Dermis microvascular lymphatic vessel endothelial cell (primary cell): ENCODE measurements at regions not wholly inside any gene's neighbourhood (a gene's known extent, or its start where the extent isn't known, plus 50 kb on each side); places are given as distances from the start of the nearest gene placed in this dataset.

Source experiments
- DNase-seq, 2 donors: peaks; one replicate each; pipeline versions ENCODE4 v3.0.0 to v3.0.0-alpha.2; 2010; ENCODE audit warnings: low read depth in 2 of 2

- DNase-seq = no peak
Observed at GRCh38 chrX:97666890-97667289, 783.2 kb downstream of the RPA4 start.

DNA sequence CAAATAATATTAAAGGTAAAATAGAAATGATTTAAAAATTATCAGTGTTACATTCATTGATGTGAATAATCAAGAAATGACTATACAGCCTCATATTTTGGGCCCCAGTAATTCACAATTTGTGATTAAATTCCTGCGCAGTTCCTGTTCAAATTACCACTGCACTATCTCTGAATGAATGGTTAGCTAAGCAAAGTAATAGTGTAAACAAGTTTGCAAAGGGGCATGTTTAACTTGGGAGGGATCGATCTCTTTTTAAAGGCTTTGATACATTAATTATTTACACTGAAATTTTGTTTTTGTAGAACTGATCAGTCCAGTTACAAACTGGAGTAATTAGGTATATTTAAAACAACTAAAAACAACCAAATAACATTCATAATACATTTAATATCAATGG, 784.4 kb downstream of the RPA4 start:
- no peak for DNase-seq

DNA sequence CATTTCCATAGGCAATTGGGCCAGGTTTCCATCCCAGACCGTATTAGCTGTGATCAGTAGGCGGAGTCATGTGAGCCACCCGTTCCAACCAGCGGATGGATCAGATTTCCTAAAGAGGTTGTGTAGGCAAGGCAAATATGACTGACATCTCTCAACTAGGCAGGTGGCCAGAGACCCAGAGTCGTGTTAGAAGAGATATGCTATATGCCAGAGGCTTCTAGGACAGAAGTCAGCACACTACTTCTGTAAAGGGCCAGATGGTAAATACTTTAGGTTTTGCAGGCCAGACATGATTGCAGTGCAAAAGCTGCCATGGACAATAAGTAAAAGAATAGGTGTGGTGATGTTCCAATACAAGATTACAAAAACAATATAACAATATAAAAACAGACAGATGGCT, 788.4 kb downstream of the RPA4 start:
- no peak for DNase-seq

DNA sequence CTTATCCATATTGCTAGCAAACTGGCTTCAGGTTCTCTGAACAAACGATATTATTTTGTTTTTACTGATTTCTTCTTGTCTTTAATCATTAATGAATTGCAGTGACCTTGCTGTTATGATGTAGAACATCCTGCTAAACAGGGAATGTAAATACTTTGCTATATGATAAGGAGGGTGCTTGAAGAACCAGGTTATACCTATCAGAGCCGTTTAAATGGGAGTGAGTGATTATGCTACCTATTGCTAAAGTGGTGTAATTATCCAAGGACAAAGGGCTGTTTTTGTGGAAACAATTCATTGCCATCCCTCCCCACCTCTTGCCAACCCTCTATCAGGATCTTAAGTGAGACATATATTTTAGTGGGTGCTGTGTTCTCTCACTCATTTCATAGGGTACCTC, 788.9 kb downstream of the RPA4 start:
- no peak for DNase-seq

DNA sequence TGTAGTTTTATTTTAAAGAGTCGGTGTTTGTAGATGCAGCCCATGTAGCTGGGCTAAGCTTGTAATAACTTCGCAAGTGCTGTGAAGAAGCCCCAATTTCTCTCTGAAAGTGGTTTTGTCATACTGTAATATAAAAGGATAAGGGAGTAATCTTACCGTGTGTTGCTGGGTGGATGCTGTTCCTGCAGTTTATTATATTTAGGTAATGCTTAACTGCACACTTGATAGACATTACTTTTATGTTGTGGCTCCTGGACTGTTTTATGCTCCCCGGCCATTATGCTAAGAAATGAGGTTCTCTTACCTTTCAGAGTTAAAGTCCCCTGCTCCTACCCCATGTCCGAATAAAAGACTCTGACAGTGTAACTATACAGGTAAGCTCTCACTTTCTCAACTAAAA, 789.4 kb downstream of the RPA4 start:
- DNase-seq = no peak

- no peak for DNase-seq
Observed at GRCh38 chrX:97682991-97683840, 799.5 kb downstream of the RPA4 start.

- DNase-seq = peak; percentile 26 to 44
Observed at GRCh38 chrX:97685753-97686152, 802.0 kb downstream of the RPA4 start.

DNA sequence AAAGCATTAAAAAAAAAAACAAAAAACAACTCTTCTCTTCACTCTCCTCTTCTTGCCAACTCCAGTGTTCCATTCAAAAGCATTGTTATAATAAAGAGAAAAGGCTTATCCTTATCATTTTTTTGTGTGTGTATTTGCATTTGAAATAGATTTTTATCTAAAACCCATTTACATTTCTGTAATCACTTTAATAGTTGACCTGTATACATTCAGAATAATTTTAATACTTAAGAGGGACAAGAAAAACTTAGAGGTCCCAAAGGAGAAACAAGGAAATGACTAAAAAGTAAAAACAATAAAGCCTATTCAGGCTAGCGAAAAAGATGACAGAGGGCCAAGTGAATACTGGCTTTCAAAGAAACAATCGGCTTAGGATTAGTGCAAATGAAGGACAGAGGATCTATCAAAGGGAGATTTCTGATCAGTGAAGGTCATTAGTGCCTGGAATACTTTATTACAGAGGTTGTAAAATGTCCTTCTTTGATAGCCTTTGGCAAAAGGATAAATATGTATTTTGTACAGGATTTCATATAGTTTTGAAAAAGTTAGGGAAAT, 808.3 kb downstream of the RPA4 start:
- peak in 1 of 2 donors; percentile 36 for DNase-seq

GRCh38 chrX:97692575-97692974, 808.9 kb downstream of the RPA4 start:
- DNase-seq = no peak

DNA sequence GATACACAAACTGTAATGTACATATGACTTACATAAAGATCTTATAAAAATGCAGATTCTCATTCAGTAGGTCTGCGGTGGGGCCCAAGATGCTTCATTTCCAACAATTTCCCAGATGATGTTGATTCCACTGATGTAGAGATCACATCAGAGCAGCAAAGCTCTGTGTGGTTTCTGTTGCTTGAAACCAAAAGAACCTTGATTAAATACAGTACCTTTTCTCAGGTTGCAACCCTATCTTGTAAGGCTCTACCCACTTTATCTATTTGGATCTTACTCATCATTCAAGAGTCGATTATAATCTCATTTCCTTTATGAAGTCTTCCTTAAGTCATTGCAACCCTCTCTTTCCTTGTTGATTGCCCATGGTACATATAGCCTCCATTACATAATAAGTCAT, 816.8 kb downstream of the RPA4 start:
- DNase-seq = no peak

- no peak for DNase-seq
Observed at GRCh38 chrX:97704474-97704873, 820.8 kb downstream of the RPA4 start.

DNA sequence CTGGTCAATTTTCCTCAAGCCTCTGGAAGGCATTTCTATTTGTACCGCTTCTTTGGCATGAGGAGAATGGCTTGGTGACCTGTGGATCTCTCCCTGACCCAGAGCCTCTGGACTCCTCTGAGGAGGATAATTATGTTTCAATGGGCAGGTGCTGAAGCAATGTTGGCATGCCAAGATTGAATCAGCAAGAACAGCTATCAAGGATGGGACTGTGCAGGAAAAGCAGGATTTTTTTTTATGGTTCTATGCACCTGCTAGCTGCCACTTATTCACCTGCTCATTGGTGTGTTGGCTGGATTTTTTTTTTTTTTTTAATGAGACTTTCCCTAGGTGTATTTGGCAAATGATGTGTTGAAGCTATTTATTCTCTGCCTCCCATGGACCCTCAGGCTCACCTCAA, 821.2 kb downstream of the RPA4 start:
- no peak for DNase-seq

- no peak for DNase-seq
Observed at GRCh38 chrX:97705936-97706335, 822.2 kb downstream of the RPA4 start.

GRCh38 chrX:97714072-97714471, 830.4 kb downstream of the RPA4 start:
- no peak for DNase-seq

- no peak for DNase-seq
Observed at GRCh38 chrX:97728215-97728614, 844.5 kb downstream of the RPA4 start.

- peak in 1 of 2 donors; percentile 0 for DNase-seq
Observed at GRCh38 chrX:97740044-97740443, 856.3 kb downstream of the RPA4 start.

- no peak for DNase-seq
Observed at GRCh38 chrX:97740886-97741285, 857.2 kb downstream of the RPA4 start.

GRCh38 chrX:97743014-97743413, 859.3 kb downstream of the RPA4 start:
- DNase-seq = peak in 1 of 2 donors; percentile 1

DNA sequence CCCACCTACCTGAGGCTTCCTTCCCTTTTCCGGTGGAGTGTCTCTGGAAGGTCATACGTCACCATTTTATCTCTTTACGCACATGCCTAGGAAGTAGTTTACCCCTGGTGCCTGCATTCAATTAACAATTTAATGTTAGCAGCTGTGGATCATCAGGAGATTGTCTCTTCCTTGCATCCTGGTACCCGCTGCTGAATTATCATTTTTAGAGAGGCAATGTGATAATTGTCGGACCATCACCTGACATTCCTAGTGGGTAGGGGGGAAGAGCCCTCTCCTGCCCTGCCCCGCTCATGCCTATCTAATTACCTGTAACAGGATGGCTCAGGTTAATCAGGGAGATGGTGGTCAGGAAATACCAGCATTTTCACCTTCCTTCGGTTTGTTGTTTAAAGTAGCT, 863.6 kb downstream of the RPA4 start:
- no peak for DNase-seq

- no peak for DNase-seq
Observed at GRCh38 chrX:97751016-97751415, 867.3 kb downstream of the RPA4 start.

DNA sequence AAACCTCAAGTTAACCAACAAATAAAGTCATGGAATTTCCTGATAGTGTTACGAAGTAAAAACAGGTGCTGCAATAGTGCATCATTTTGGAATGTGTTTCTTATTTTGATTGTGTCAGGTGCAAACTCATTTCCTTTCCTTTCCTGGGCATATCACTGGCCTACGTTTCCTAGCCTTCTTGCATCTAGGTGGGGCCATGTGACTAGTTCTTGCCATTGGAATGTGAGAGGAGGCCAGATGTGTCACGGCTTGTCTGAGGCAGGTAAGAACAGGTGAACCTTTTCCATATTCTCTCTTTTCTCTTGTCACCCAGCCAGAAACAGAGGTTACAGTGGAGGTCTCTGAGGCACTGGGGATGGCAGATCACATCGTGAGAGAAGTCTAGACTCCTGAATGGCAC, 868.0 kb downstream of the RPA4 start:
- no peak for DNase-seq

GRCh38 chrX:97756879-97757278, 873.2 kb downstream of the RPA4 start:
- DNase-seq = no peak

DNA sequence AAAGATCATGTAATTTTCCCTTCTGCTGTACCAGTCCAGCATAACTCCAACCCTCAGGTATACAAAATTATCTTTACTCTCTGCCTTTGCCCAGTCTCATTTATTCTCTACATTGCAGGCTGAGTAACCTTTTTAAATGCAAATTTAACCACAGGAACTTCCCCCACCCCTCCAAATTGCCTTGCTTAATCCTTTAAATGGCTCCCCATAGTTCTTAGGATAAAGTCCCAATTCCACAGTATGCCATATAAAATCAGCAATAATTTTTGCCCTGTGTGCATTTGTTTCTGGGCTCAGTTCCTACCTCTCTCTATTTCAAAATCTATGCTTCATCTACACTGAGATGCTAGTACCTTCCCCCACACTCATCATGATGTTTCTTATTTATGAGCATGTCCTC, 879.7 kb downstream of the RPA4 start:
- DNase-seq = no peak
